HG03280 (cell line): ENCODE measurements at regions not wholly inside any gene's neighbourhood (a gene's known extent, or its start where the extent isn't known, plus 50 kb on each side); places are given as distances from the start of the nearest gene placed in this dataset.

Experiments used
- ATAC-seq: cut with Tn5 transposase; IDR thresholded peaks from one replicate; pipeline ENCODE4 v1.9.1; 2021; ENCODE audit warnings: mild to moderate bottlenecking, moderate library complexity; ENCODE audit not compliant: unreplicated experiment

- no peak for ATAC-seq
These were observed 1189.5 kb upstream of the TMEM132C start for GRCh38 chr12:127077262-127078045.

- no peak for ATAC-seq
These were observed 1188.2 kb upstream of the TMEM132C start for GRCh38 chr12:127078577-127079350.

- no peak for ATAC-seq
These were observed 1187.3 kb upstream of the TMEM132C start for GRCh38 chr12:127079636-127080035.

- ATAC-seq, result no peak
These were observed 1185.9 kb upstream of the TMEM132C start for GRCh38 chr12:127081058-127081457.

GRCh38 chr12:127083008-127083949 is 1183.7 kb upstream of the TMEM132C start:
- peak; percentile 91 for ATAC-seq

- ATAC-seq, result no peak
These were observed 1165.9 kb upstream of the TMEM132C start for GRCh38 chr12:127101076-127101475.

GRCh38 chr12:127106041-127106440 is 1160.9 kb upstream of the TMEM132C start:
- no peak for ATAC-seq

- no peak for ATAC-seq
These were observed 1160.3 kb upstream of the TMEM132C start for GRCh38 chr12:127106697-127107096.

- no peak for ATAC-seq
These were observed 1159.2 kb upstream of the TMEM132C start for GRCh38 chr12:127107744-127108143.

- peak; percentile 50 for ATAC-seq
These were observed 1158.4 kb upstream of the TMEM132C start for GRCh38 chr12:127108360-127109215.

- ATAC-seq, result no peak
These were observed 1153.0 kb upstream of the TMEM132C start for GRCh38 chr12:127113945-127114344.

GRCh38 chr12:127115468-127116035 is 1151.4 kb upstream of the TMEM132C start:
- no peak for ATAC-seq

GRCh38 chr12:127118251-127118650 is 1148.7 kb upstream of the TMEM132C start:
- ATAC-seq, result no peak

- no peak for ATAC-seq
These were observed 1147.3 kb upstream of the TMEM132C start for GRCh38 chr12:127119600-127120140.

- no peak for ATAC-seq
These were observed 1146.1 kb upstream of the TMEM132C start for GRCh38 chr12:127120851-127121250.

- ATAC-seq, result no peak
These were observed 1145.4 kb upstream of the TMEM132C start for GRCh38 chr12:127121494-127122084.

GRCh38 chr12:127125607-127126259 is 1141.2 kb upstream of the TMEM132C start:
- ATAC-seq, result peak; percentile 75

- no peak for ATAC-seq
These were observed 1140.7 kb upstream of the TMEM132C start for GRCh38 chr12:127126260-127126628.

- no peak for ATAC-seq
These were observed 1139.1 kb upstream of the TMEM132C start for GRCh38 chr12:127127897-127128296.
